Activated effector memory CD4-positive, alpha-beta T cell treated with anti-CD3 and anti-CD28 coated beads, Interleukin-2, amount 50 U/mL, for 16 hours (primary cell): ENCODE measurements at regions not wholly inside any gene's neighbourhood (a gene's known extent, or its start where the extent isn't known, plus 50 kb on each side); places are given as distances from the start of the nearest gene placed in this dataset.

Experiments used
- DNase-seq: peaks from one replicate; pipeline ENCODE4 v3.0.0-alpha.2; 2020

GRCh38 chr16:79543219-79543618 lies 57.3 kb downstream of the MAF start:
- DNase-seq, result no peak

- DNase-seq, result no peak
Measured at GRCh38 chr16:79542237-79542774, 58.2 kb downstream of the MAF start.

GRCh38 chr16:79540825-79541595 lies 59.5 kb downstream of the MAF start:
- DNase-seq, result no peak

- DNase-seq, result no peak
Measured at GRCh38 chr16:79537584-79537983, 63.0 kb downstream of the MAF start.

GRCh38 chr16:79536958-79537357 lies 63.6 kb downstream of the MAF start:
- no peak for DNase-seq

GRCh38 chr16:79535130-79535529 lies 65.4 kb downstream of the MAF start:
- DNase-seq, result no peak

- no peak for DNase-seq
Measured at GRCh38 chr16:79534143-79534542, 66.4 kb downstream of the MAF start.

GRCh38 chr16:79533292-79533691 lies 67.2 kb downstream of the MAF start:
- DNase-seq, result no peak

- no peak for DNase-seq
Measured at GRCh38 chr16:79532785-79533184, 67.8 kb downstream of the MAF start.

- no peak for DNase-seq
Measured at GRCh38 chr16:79532273-79532672, 68.3 kb downstream of the MAF start.

- no peak for DNase-seq
Measured at GRCh38 chr16:79528338-79528737, 72.2 kb downstream of the MAF start.

- DNase-seq, result no peak
Measured at GRCh38 chr16:79523971-79524370, 76.6 kb downstream of the MAF start.

- no peak for DNase-seq
Measured at GRCh38 chr16:79519448-79519847, 81.1 kb downstream of the MAF start.

- DNase-seq, result no peak
Measured at GRCh38 chr16:79517156-79517555, 83.4 kb downstream of the MAF start.

- no peak for DNase-seq
Measured at GRCh38 chr16:79510879-79511278, 89.7 kb downstream of the MAF start.

- DNase-seq, result no peak
Measured at GRCh38 chr16:79509906-79510305, 90.6 kb downstream of the MAF start.

- DNase-seq, result no peak
Measured at GRCh38 chr16:79509211-79509631, 91.3 kb downstream of the MAF start.

GRCh38 chr16:79508294-79508693 lies 92.2 kb downstream of the MAF start:
- DNase-seq, result no peak

- no peak for DNase-seq
Measured at GRCh38 chr16:79505344-79505743, 95.2 kb downstream of the MAF start.

- no peak for DNase-seq
Measured at GRCh38 chr16:79503511-79503910, 97.0 kb downstream of the MAF start.

GRCh38 chr16:79501446-79501845 lies 99.1 kb downstream of the MAF start:
- no peak for DNase-seq

GRCh38 chr16:79500866-79501265 lies 99.7 kb downstream of the MAF start:
- DNase-seq, result no peak

GRCh38 chr16:79500286-79500685 lies 100.3 kb downstream of the MAF start:
- DNase-seq, result no peak

GRCh38 chr16:79498928-79499327 lies 101.6 kb downstream of the MAF start:
- DNase-seq, result no peak
